IMR-90 (cell line): ENCODE measurements at regions not wholly inside any gene's neighbourhood (a gene's known extent, or its start where the extent isn't known, plus 50 kb on each side); places are given as distances from the start of the nearest gene placed in this dataset.

Experiments
- ATAC-seq: fragments of 200-7000 bp; cut with Tn5 transposase; 2 replicates; pipeline ENCODE4 v1.9.1; 2020; ENCODE audit warnings: low read depth, mild to moderate bottlenecking, moderate library complexity
- BruUV-seq: library from RNA; stranded (reverse); fragments of 400-500 nt; replicated peaks from 2 replicates; lab custom pipeline; 2021; lab: Mats Ljungman, UMichigan
- CTCF ChIA-PET: fragments of 300-600 bp; formaldehyde crosslinking; extraction: SDS; loops from one replicate; lab custom pipeline; 2021; ENCODE audit warnings: antibody characterized with exemption; lab: Yijun Ruan, JAX
- POLR2A ChIA-PET: fragments of 300-600 bp; sonication (Branson Sonifier 250); formaldehyde crosslinking; loops from one replicate; lab custom pipeline; 2022; ENCODE audit warnings: antibody characterized with exemption; ENCODE audit not compliant: unreplicated experiment; lab: Charles Lee
- DNase-seq: peaks from one replicate; pipeline ENCODE4 v3.0.0; 2013
- H2AFZ ChIP-seq: replicated peaks from 2 replicates; pipeline ENCODE3; 2013; ENCODE audit warnings: low read length, mild to moderate bottlenecking; ENCODE audit not compliant: poor library complexity
- H2AK5ac ChIP-seq: 2 replicates; pipeline ENCODE4 v1.6.1; 2013; ENCODE audit warnings: low read depth, low read length, inconsistent platforms
- H2AK9ac ChIP-seq: replicated peaks from 2 replicates; pipeline ENCODE3; 2013; ENCODE audit warnings: mild to moderate bottlenecking, low read depth, low read length, moderate library complexity; ENCODE audit not compliant: poor library complexity
- H2BK120ac ChIP-seq: 2 replicates; pipeline ENCODE4 v1.6.1; 2013; ENCODE audit warnings: low read depth, low read length, inconsistent platforms
- H2BK15ac ChIP-seq: 3 replicates; pipeline ENCODE4 v1.6.1; 2013; ENCODE audit warnings: low read depth, low read length, inconsistent platforms
- H2BK20ac ChIP-seq: 2 replicates; pipeline ENCODE4 v1.6.1; 2013; ENCODE audit warnings: low read depth, mild to moderate bottlenecking, inconsistent platforms, low read length, moderate library complexity
- H2BK5ac ChIP-seq: 2 replicates; pipeline ENCODE4 v1.6.1; 2013; ENCODE audit warnings: mild to moderate bottlenecking, low read depth, low read length, inconsistent platforms; ENCODE audit not compliant: poor library complexity, severe bottlenecking
- H3K14ac ChIP-seq: replicated peaks from 2 replicates; pipeline ENCODE4 v1.6.1; 2013; ENCODE audit warnings: low read depth, low read length, inconsistent platforms
- H3K18ac ChIP-seq: 2 replicates; pipeline ENCODE4 v1.6.1; 2013; ENCODE audit warnings: low read depth, low read length, control low read depth
- H3K23ac ChIP-seq: 2 replicates; pipeline ENCODE4 v1.6.1; 2013; ENCODE audit warnings: low read depth, low read length, inconsistent platforms
- H3K27ac ChIP-seq: 2 replicates; pipeline ENCODE4 v1.5.1; 2013; ENCODE audit warnings: mild to moderate bottlenecking, control low read depth, low read length; ENCODE audit not compliant: insufficient read depth
- H3K27me3 ChIP-seq: 2 replicates; pipeline ENCODE4 v1.6.1; 2013; ENCODE audit warnings: low read length; ENCODE audit not compliant: control insufficient read depth, insufficient read depth
- H3K36me3 ChIP-seq: 2 replicates; pipeline ENCODE4 v1.6.1; 2013; ENCODE audit warnings: low read length, mixed read lengths; ENCODE audit not compliant: control insufficient read depth, insufficient read depth
- H3K4ac ChIP-seq: 2 replicates; pipeline ENCODE4 v1.6.1; 2013; ENCODE audit warnings: low read depth, low read length, inconsistent platforms
- H3K4me1 ChIP-seq: 2 replicates; pipeline ENCODE4 v1.6.1; 2013; ENCODE audit warnings: low read length, mixed read lengths; ENCODE audit not compliant: control insufficient read depth, insufficient read depth
- H3K4me2 ChIP-seq: 2 replicates; pipeline ENCODE4 v1.6.1; 2013; ENCODE audit warnings: low read depth, mild to moderate bottlenecking, control low read depth, low read length, moderate library complexity
- H3K4me3 ChIP-seq: 2 replicates; pipeline ENCODE4 v1.5.1; 2013; ENCODE audit warnings: low read depth, mild to moderate bottlenecking, control low read depth, low read length, moderate library complexity; ENCODE audit not compliant: insufficient read depth
- H3K56ac ChIP-seq: 2 replicates; pipeline ENCODE4 v1.6.1; 2013; ENCODE audit warnings: low read length, inconsistent platforms; ENCODE audit not compliant: insufficient read depth; ENCODE audit errors: extremely low read depth
- H3K79me1 ChIP-seq, 2 experiments: 2 replicates each; pipeline ENCODE4 v1.6.1; 2013; ENCODE audit warnings: low read length in 2 of 2, inconsistent platforms in 1 of 2, low read depth in 1 of 2
- H3K9ac ChIP-seq: 2 replicates; pipeline ENCODE4 v1.6.1; 2013; ENCODE audit warnings: low read depth, low read length, control low read depth
- H3K9me1 ChIP-seq: 2 replicates; pipeline ENCODE4 v1.6.1; 2013; ENCODE audit warnings: low read length, inconsistent platforms; ENCODE audit not compliant: insufficient read depth
- H3K9me3 ChIP-seq: 2 replicates; pipeline ENCODE4 v1.6.1; 2013; ENCODE audit warnings: low read length; ENCODE audit not compliant: control insufficient read depth, insufficient read depth
- H4K20me1 ChIP-seq: 2 replicates; pipeline ENCODE4 v1.6.1; 2013; ENCODE audit warnings: low read length, inconsistent platforms; ENCODE audit not compliant: insufficient read depth
- H4K5ac ChIP-seq: 2 replicates; pipeline ENCODE4 v1.6.1; 2013; ENCODE audit warnings: mild to moderate bottlenecking, low read depth, low read length, control low read depth
- H4K8ac ChIP-seq, 2 experiments: 2 replicates each; pipeline ENCODE4 v1.6.1; 2013; ENCODE audit warnings: low read depth in 2 of 2, low read length in 2 of 2, control low read depth in 1 of 2, inconsistent platforms in 1 of 2
- H4K91ac ChIP-seq: 2 replicates; pipeline ENCODE4 v1.6.1; 2013; ENCODE audit warnings: low read depth, low read length, inconsistent platforms; ENCODE audit not compliant: insufficient read depth
- CHD1 ChIP-seq: IDR thresholded peaks from 2 replicates; pipeline ENCODE4 v1.6.1; 2012; ENCODE audit warnings: low read depth, low read length, improper control_type of control experiment
- FOS ChIP-seq: fragments of 150-350 bp; IDR thresholded peaks from 2 replicates; pipeline ENCODE4 v1.6.1; 2016; ENCODE audit warnings: low read depth, low read length
- MAFK ChIP-seq: IDR thresholded peaks from 2 replicates; pipeline ENCODE4 v1.6.1; 2012; ENCODE audit warnings: low read depth, low read length, improper control_type of control experiment
- MXI1 ChIP-seq: IDR thresholded peaks from 2 replicates; pipeline ENCODE4 v1.6.1; 2012; ENCODE audit warnings: low read depth, mild to moderate bottlenecking, low read length, moderate library complexity, borderline replicate concordance
- NFE2L2 ChIP-seq: fragments of 150-350 bp; IDR thresholded peaks from 2 replicates; pipeline ENCODE4 v1.6.1; 2016; ENCODE audit warnings: low read depth, mild to moderate bottlenecking, low read length
- POLR2A ChIP-seq: IDR thresholded peaks from 2 replicates; pipeline ENCODE4 v1.6.1; 2012; ENCODE audit warnings: mild to moderate bottlenecking, low read depth, low read length
- RAD21 ChIP-seq: IDR thresholded peaks from 2 replicates; pipeline ENCODE4 v1.6.1; 2012; ENCODE audit warnings: low read length, improper control_type of control experiment
- SMC3 ChIP-seq: fragments of 150-350 bp; IDR thresholded peaks from 2 replicates; pipeline ENCODE4 v1.6.1; 2016; ENCODE audit warnings: low read depth, mild to moderate bottlenecking, antibody characterized with exemption, low read length, moderate library complexity
- WGBS, 2 experiments: methylation state at CpG; one replicate each; pipeline versions ENCODE4 v1.1.5 to v1.1.7; 2013; ENCODE audit warnings: missing lambda C conversion rate in 2 of 2; ENCODE audit not compliant: insufficient read length in 1 of 2; ENCODE audit errors: extremely low coverage in 2 of 2; 5-methylcytosine and 5-hydroxymethylcytosine counted together
- dilution Hi-C: fragments of 300-500 bp; cut with HindIII; formaldehyde crosslinking; loops from one replicate; pipeline ENCODE4 v1.14.3; 2018; ENCODE audit warnings: low sequenced_read_pairs; ENCODE audit not compliant: unreplicated experiment
- in situ Hi-C: fragments of 300-500 bp; cut with MboI; formaldehyde crosslinking; loops from 3 replicates; pipeline ENCODE4 v1.14.3; 2019; ENCODE audit warnings: low sequenced_read_pairs, inconsistent platforms, mixed read lengths
- intact Hi-C: fragments of 100-400 bp; cut with micrococcal nuclease; formaldehyde crosslinking; loops from 2 replicates; pipeline ENCODE4 v1.10.0; 2022
- TF ChIP-seq, protein P1 (sequence below): fragments of 150-350 bp; IDR thresholded peaks from 2 replicates; pipeline ENCODE4 v1.6.1; 2017; ENCODE audit warnings: mild to moderate bottlenecking, antibody characterized with exemption, low read length, low read depth

DNA sequence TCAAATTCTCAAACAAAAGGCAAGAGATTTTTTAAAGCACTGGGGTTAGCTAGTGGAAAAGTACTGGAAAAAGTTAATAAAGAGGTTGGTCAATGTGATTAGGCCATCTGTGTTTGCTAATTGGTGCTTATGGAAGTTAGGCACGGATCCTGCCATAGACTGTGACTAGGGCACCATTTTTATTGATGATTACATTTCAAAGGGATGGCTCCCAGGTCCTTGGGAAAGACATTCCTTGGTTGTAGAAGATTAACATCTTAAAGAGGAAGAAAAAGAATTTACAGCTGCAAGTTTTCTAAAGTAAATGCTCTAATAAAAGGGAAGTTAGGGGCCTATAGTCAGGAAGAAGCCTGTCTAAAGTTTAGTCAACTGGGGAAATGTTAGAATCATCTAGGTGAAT lies 1183.3 kb downstream of the DTWD2 start:
- Histone ChIP-seq H2AK5ac (peak overlapping the region; percentile 78; the same call in 1 of the 2 replicates), H4K20me1 (no peaks in the 10 kb centered on the region), H3K56ac (0 out of 2 replicates have a peak overlapping the region, but pooled peaks have one; percentile 36), H3K9me1 (no peaks in the 10 kb centered on the region), H3K4ac (peak overlapping the region; percentile 83), H4K91ac (peak overlapping the region; percentile 88), H3K9me3 (peaks cover 3% of the 10 kb centered on the region; the same call in 1 of the 2 replicates), H3K27ac (no peak overlapping the region), H2BK20ac (peak overlapping the region; percentile 94), H4K8ac (peak overlapping the region; percentile 54 to 83; a peak in 3 of 4 replicates), H3K14ac (peak overlapping the region; percentile 80), H3K4me3 (no peak overlapping the region), H3K9ac (no peak overlapping the region), H2BK15ac (peak overlapping the region; percentile 70; the same call in 1 of the 3 replicates), H2AFZ (no peak overlapping the region), H3K4me2 (no peak overlapping the region), H3K18ac (peak overlapping the region; percentile 97; the same call in 1 of the 2 replicates), H3K23ac (no peak overlapping the region), H3K27me3 (no peaks in the 10 kb centered on the region), H4K5ac (peak overlapping the region; percentile 99; the same call in 1 of the 2 replicates), H3K4me1 (peaks cover 2% of the 10 kb centered on the region), H2AK9ac (no peak overlapping the region), H2BK120ac (peak overlapping the region; percentile 93), H3K79me1 (no peaks in the 10 kb centered on the region), H3K36me3 (no peaks in the 10 kb centered on the region), H2BK5ac (peak overlapping the region; percentile 96)
- BruUV-seq, result no TSS peak
- TF ChIP-seq SMC3 (no peak), FOS (no peak), MAFK (no peak), NFE2L2 (no peak), CHD1 (no peak), POLR2A (no peak), MXI1 (no peak), RAD21 (no peak)
- TF ChIP-seq, protein P1, sequence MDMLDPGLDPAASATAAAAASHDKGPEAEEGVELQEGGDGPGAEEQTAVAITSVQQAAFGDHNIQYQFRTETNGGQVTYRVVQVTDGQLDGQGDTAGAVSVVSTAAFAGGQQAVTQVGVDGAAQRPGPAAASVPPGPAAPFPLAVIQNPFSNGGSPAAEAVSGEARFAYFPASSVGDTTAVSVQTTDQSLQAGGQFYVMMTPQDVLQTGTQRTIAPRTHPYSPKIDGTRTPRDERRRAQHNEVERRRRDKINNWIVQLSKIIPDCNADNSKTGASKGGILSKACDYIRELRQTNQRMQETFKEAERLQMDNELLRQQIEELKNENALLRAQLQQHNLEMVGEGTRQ, result no peak
- CTCF ChIA-PET, result interaction anchor here (0.7 kb wide), 1 partner anchor 1349 kb away, joined by 3 read pairs; no protein-coding TSS in a partner anchor
- POLR2A ChIA-PET, result no interaction called here
- dilution Hi-C loops (no loop called here), intact Hi-C loops (no loop called here), in situ Hi-C loops (no loop called here)
- 40% methylated on average over 1 of the region's 1 CpG; no CpG with 5 or more reads in 1 of the 2 experiments for WGBS, 2 experiments
- DNase-seq (no peak), ATAC-seq (no peak)
